K562 (cell line): ENCODE measurements at regions not wholly inside any gene's neighbourhood (a gene's known extent, or its start where the extent isn't known, plus 50 kb on each side); places are given as distances from the start of the nearest gene placed in this dataset.

Experiments used
- ATAC-seq: fragments of 200-7000 bp; cut with Tn5 transposase; 3 replicates; pipeline ENCODE4 v1.9.1; 2020; ENCODE audit warnings: moderate library complexity
- BruUV-seq: library from RNA; stranded (reverse); fragments of 400-500 nt; replicated peaks from 2 replicates; lab custom pipeline; 2021; lab: Mats Ljungman, UMichigan
- CTCF ChIA-PET: fragments of 300-600 bp; formaldehyde crosslinking; extraction: SDS; loops from one replicate; lab custom pipeline; 2021; ENCODE audit warnings: low intra/inter-chr PET ratio; lab: Yijun Ruan, JAX
- POLR2A ChIA-PET: fragments of 300-600, 350-650 bp; sonication (Branson Sonifier 250); formaldehyde crosslinking; extraction: SDS; loops from one replicate; lab custom pipeline; 2021; ENCODE audit warnings: antibody characterized with exemption, inconsistent platforms; lab: Yijun Ruan, JAX
- DNase-seq, 4 experiments: peaks; one replicate each; pipeline versions ENCODE4 v3.0.0 to v3.0.0-alpha.2; 2011 to 2018; ENCODE audit warnings: low spot score in 3 of 4, mixed read lengths in 3 of 4; ENCODE audit errors: extremely low read depth in 1 of 4
- FAIRE-seq: peaks from 2 replicates; lab custom pipeline; 2011; peaks lifted over from hg19 to GRCh38; lab: Jason Lieb, UNC
- H2AFZ ChIP-seq: 2 replicates; pipeline ENCODE4 v1.6.0; 2011; ENCODE audit warnings: low read depth, low read length, control low read depth, inconsistent platforms
- H3K27ac ChIP-seq: fragments of 200-600 bp; 3 replicates; pipeline ENCODE4 v1.8.0; 2011; ENCODE audit warnings: low read depth, mild to moderate bottlenecking, control low read depth, inconsistent platforms, low read length, moderate library complexity, mixed read lengths; ENCODE audit errors: extremely low read depth
- H3K27me3 ChIP-seq, 2 experiments: fragments of 300-600 bp in 1 of 2; 2 replicates in 1 of 2; 3 replicates in 1 of 2; pipeline versions ENCODE4 v1.6.0 to v1.8.0; 2011; ENCODE audit warnings: inconsistent platforms in 2 of 2, low read length in 2 of 2, mild to moderate bottlenecking in 1 of 2, mixed read lengths in 1 of 2, moderate library complexity in 1 of 2; ENCODE audit not compliant: control insufficient read depth in 2 of 2, insufficient read depth in 2 of 2
- H3K36me3 ChIP-seq: fragments of 300-600 bp; 3 replicates; pipeline ENCODE4 v1.8.0; 2011; ENCODE audit warnings: mild to moderate bottlenecking, low read length, inconsistent platforms; ENCODE audit not compliant: control insufficient read depth, insufficient read depth
- H3K4me1 ChIP-seq, 2 experiments: fragments of 200-600 bp in 1 of 2; replicated peaks in 1 of 2; 2 replicates in 1 of 2; 3 replicates in 1 of 2; pipeline versions ENCODE4 v1.5.1 to v1.8.0; 2011; ENCODE audit warnings: inconsistent platforms in 2 of 2, low read length in 2 of 2, mild to moderate bottlenecking in 1 of 2, mixed read lengths in 1 of 2, moderate library complexity in 1 of 2; ENCODE audit not compliant: control insufficient read depth in 2 of 2, insufficient read depth in 2 of 2
- H3K4me2 ChIP-seq: 2 replicates; pipeline ENCODE4 v1.6.1; 2011; ENCODE audit warnings: low read length, control low read depth, inconsistent platforms, mixed read lengths; ENCODE audit not compliant: insufficient read depth
- H3K4me3 ChIP-seq: fragments of 200-600 bp; sonication (generic), shearing (Covaris generic); 2 replicates; pipeline ENCODE4 v1.5.1; 2016; ENCODE audit warnings: control low read depth, inconsistent platforms
- H3K79me2 ChIP-seq: fragments of 200-600 bp; 3 replicates; pipeline ENCODE4 v1.8.0; 2011; ENCODE audit warnings: low read length, inconsistent platforms; ENCODE audit not compliant: control insufficient read depth, insufficient read depth
- H3K9ac ChIP-seq, 2 experiments: 2 replicates each; pipeline versions ENCODE4 v1.6.0 to v1.6.1; 2011; ENCODE audit warnings: low read depth in 2 of 2, low read length in 2 of 2, control low read depth in 1 of 2, inconsistent platforms in 1 of 2, mild to moderate bottlenecking in 1 of 2, mixed read lengths in 1 of 2; ENCODE audit not compliant: insufficient read depth in 1 of 2
- H3K9me1 ChIP-seq: one replicate; pipeline ENCODE4 v1.6.0; 2011; ENCODE audit warnings: inconsistent platforms, mild to moderate bottlenecking, low read length, moderate library complexity; ENCODE audit not compliant: control insufficient read depth, insufficient read depth
- H3K9me3 ChIP-seq: replicated peaks from 2 replicates; pipeline ENCODE4 v1.5.1; 2011; ENCODE audit warnings: low read depth, low read length, inconsistent platforms; ENCODE audit not compliant: control insufficient read depth, insufficient read depth
- H4K20me1 ChIP-seq: replicated peaks from 2 replicates; pipeline ENCODE4 v1.6.1; 2011; ENCODE audit warnings: low read length, inconsistent platforms, mixed read lengths; ENCODE audit not compliant: control insufficient read depth, insufficient read depth
- FOXA3 ChIP-seq, 2 experiments: fragments of 450-650 bp in 1 of 2; sonication (generic) in 1 of 2; formaldehyde crosslinking; IDR thresholded peaks in 1 of 2; conservative IDR thresholded peaks in 1 of 2; 2 replicates each; pipeline versions ENCODE4 v1.4.0 to v1.8.0; 2020 to 2022; ENCODE audit warnings: mild to moderate bottlenecking in 2 of 2, missing genetic modification reagents in 1 of 2
- MAZ ChIP-seq, 2 experiments: fragments of 450-650 bp in 1 of 2; sonication (generic) in 1 of 2; formaldehyde crosslinking; IDR thresholded peaks in 1 of 2; conservative IDR thresholded peaks in 1 of 2; 2 replicates each; pipeline versions ENCODE4 v1.4.0 to v1.5.0; 2020; ENCODE audit warnings: mild to moderate bottlenecking in 1 of 2, missing genetic modification reagents in 1 of 2
- NCOR1 ChIP-seq: fragments of 450-650 bp; IDR thresholded peaks from 2 replicates; pipeline ENCODE4 v1.6.1; 2016; ENCODE audit warnings: mild to moderate bottlenecking, moderate library complexity
- PURB ChIP-seq: sonication (generic); formaldehyde crosslinking; IDR thresholded peaks from 2 replicates; pipeline ENCODE4 v1.9.0; 2021; ENCODE audit warnings: low read depth, mild to moderate bottlenecking, missing genetic modification reagents
- SIN3B ChIP-seq: fragments of 450-650 bp; IDR thresholded peaks from 2 replicates; pipeline ENCODE4 v1.6.1; 2017; ENCODE audit warnings: low read depth, mild to moderate bottlenecking, moderate library complexity
- ZNF140 ChIP-seq: fragments of 250-450 bp; sonication (Bioruptor Pico); IDR thresholded peaks from 2 replicates; pipeline ENCODE4 v1.8.0; 2021; ENCODE audit warnings: moderate library complexity, mild to moderate bottlenecking, inconsistent platforms
- ZNF668 ChIP-seq: fragments of 250-450 bp; sonication (Bioruptor Pico); IDR thresholded peaks from 2 replicates; pipeline ENCODE4 v1.8.0; 2022; ENCODE audit warnings: mild to moderate bottlenecking, inconsistent platforms
- ZNF77 ChIP-seq: fragments of 250-450 bp; sonication (Bioruptor Pico); IDR thresholded peaks from 2 replicates; pipeline ENCODE4 v1.5.0; 2020
- WGBS: fragments of 100-300 bp; shearing (Covaris generic); methylation state at CpG from one replicate; pipeline ENCODE4 v1.1.6; 2016; ENCODE audit warnings: low coverage, mixed read lengths; ENCODE audit not compliant: insufficient coverage; ENCODE audit errors: missing lambda C conversion rate; 5-methylcytosine and 5-hydroxymethylcytosine counted together
- in situ Hi-C: fragments of 300-500 bp; cut with MboI; formaldehyde crosslinking; loops from 4 replicates; pipeline ENCODE4 v1.15.0; 2018; ENCODE audit warnings: inconsistent platforms, mixed read lengths
- intact Hi-C: fragments of 100-400 bp; cut with micrococcal nuclease; formaldehyde crosslinking; loops from 2 replicates; pipeline ENCODE4 v1.14.2; 2022
- TF ChIP-seq, protein P1 (sequence below): sonication (generic); formaldehyde crosslinking; IDR thresholded peaks from 2 replicates; pipeline ENCODE4 v1.8.0; 2022; ENCODE audit warnings: missing genetic modification reagents, mild to moderate bottlenecking, moderate library complexity, borderline replicate concordance
- TF ChIP-seq, protein P2 (sequence below): fragments of 450-650 bp; IDR thresholded peaks from 2 replicates; pipeline ENCODE4 v1.6.1; 2016; ENCODE audit warnings: missing biosample characterization, missing genetic modification characterization
- TF ChIP-seq, protein P3 (sequence below), 2 experiments: fragments of 450-650 bp; IDR thresholded peaks; 2 replicates each; pipeline ENCODE4 v1.6.1; 2016
- TF ChIP-seq, protein P4 (sequence below), 2 experiments: fragments of 450-650 bp in 1 of 2; sonication (generic) in 1 of 2; formaldehyde crosslinking; conservative IDR thresholded peaks; 2 replicates each; pipeline versions ENCODE4 v1.4.0 to v1.8.1; 2020 to 2022; ENCODE audit warnings: mild to moderate bottlenecking in 1 of 2, missing genetic modification reagents in 1 of 2

DNA sequence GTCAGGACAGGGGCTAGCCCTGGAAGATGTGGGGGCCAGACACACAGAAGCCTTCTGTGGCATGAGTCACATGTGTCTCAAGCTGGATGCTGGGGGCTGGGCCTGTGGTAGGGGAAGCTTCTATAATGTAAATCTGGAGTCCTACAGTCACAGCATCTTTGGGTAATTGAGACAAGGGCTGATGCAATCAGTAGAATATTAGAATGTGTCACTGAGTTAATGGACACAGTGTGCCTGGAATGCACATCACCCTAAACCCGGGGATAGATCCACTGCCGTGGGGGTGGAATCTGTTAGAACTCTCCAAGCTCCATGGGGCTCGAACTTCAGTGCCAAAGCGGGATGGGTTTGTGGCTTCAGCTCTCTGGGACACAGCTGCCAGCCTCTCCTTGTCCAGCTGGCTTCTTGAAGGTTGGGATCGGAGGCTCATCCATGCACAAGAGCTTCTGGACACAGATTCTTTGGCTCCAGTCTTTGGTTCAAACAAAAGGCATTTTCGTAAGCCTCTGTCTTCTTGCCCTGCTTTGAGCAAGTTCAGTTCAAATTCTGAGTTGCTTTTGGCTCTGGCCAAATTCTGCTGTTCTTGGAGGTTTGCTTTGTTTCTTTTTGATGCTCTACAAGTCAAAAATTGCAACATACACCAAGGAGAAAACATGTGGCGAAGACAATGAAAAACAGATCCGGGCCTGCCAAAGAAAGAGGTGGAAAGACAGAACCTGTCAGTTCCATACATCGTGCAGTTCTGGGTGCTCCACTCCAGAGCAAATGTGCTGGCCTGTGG is 194.8 kb upstream of the ZNF32 start (continued):
- no peak for TF ChIP-seq PURB (CRISPR knock-in tag)

DNA sequence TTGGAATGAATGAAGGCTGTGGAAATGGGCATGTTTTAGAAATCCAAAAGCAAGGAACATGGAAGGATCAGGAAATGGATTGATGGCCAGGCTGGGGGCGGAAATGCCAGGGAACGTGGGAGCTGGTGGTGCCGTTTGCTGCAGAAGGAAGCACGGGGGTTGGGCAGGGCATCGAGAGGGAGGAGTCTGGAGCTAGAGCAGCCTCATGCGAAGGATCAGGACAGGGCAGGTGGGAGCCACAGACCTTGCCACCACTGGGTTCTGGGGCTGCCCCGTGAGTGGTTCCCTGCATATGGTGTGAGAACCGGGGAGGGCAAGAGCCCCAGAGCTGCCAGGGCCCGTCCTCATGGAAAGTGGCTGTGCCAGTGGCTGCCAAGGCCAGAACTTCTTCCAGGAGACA is 193.8 kb upstream of the ZNF32 start:
- Histone ChIP-seq H3K9me3 (no peaks in the 10 kb centered on the region), H3K4me2 (no peak overlapping the region), H3K9ac (0 out of 4 replicates have a peak overlapping the region, but pooled peaks of 1 of the 2 experiments have one; percentile 4), H3K79me2 (no peaks in the 10 kb centered on the region), H3K4me3 (no peak overlapping the region)
- no peak for FAIRE-seq
- CTCF ChIA-PET: no interaction called here
- 0% methylated on average over 9 of the region's 9 CpGs for WGBS
- no TSS peak for BruUV-seq
- intact Hi-C loops: no loop called here
- POLR2A ChIA-PET: no interaction called here
- TF ChIP-seq, protein P1, sequence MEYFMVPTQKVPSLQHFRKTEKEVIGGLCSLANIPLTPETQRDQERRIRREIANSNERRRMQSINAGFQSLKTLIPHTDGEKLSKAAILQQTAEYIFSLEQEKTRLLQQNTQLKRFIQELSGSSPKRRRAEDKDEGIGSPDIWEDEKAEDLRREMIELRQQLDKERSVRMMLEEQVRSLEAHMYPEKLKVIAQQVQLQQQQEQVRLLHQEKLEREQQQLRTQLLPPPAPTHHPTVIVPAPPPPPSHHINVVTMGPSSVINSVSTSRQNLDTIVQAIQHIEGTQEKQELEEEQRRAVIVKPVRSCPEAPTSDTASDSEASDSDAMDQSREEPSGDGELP (CRISPR knock-in tag): no peak
- TF ChIP-seq ZNF77 (no peak), NCOR1 (no peak), MAZ (CRISPR knock-in tag; conservative IDR thresholded peaks at IDR 0.05 in 1 of 2, IDR thresholded peaks at IDR 0.05 in 1 of 2) (no peak), ZNF668 (CRISPR knock-in tag) (no peak), ZNF140 (CRISPR knock-in tag) (no peak), SIN3B (no peak), FOXA3 (CRISPR knock-in tag; conservative IDR thresholded peaks at IDR 0.05 in 1 of 2, IDR thresholded peaks at IDR 0.05 in 1 of 2) (no peak)
- TF ChIP-seq, protein P2, sequence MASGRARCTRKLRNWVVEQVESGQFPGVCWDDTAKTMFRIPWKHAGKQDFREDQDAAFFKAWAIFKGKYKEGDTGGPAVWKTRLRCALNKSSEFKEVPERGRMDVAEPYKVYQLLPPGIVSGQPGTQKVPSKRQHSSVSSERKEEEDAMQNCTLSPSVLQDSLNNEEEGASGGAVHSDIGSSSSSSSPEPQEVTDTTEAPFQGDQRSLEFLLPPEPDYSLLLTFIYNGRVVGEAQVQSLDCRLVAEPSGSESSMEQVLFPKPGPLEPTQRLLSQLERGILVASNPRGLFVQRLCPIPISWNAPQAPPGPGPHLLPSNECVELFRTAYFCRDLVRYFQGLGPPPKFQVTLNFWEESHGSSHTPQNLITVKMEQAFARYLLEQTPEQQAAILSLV: no peak
- TF ChIP-seq, protein P3, sequence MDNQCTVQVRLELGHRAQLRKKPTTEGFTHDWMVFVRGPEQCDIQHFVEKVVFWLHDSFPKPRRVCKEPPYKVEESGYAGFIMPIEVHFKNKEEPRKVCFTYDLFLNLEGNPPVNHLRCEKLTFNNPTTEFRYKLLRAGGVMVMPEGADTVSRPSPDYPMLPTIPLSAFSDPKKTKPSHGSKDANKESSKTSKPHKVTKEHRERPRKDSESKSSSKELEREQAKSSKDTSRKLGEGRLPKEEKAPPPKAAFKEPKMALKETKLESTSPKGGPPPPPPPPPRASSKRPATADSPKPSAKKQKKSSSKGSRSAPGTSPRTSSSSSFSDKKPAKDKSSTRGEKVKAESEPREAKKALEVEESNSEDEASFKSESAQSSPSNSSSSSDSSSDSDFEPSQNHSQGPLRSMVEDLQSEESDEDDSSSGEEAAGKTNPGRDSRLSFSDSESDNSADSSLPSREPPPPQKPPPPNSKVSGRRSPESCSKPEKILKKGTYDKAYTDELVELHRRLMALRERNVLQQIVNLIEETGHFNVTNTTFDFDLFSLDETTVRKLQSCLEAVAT (IDR thresholded peaks at IDR 0.05): no peak
- TF ChIP-seq, protein P4, sequence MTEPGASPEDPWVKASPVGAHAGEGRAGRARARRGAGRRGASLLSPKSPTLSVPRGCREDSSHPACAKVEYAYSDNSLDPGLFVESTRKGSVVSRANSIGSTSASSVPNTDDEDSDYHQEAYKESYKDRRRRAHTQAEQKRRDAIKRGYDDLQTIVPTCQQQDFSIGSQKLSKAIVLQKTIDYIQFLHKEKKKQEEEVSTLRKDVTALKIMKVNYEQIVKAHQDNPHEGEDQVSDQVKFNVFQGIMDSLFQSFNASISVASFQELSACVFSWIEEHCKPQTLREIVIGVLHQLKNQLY (CRISPR knock-in tag; conservative IDR thresholded peaks at IDR 0.05): no peak
- TF ChIP-seq, all 486 proteins: peak for 0
- DNase-seq (no peak), ATAC-seq (no peak)
- H3K27me3 ChIP-seq: peaks cover 0 to 10% of the 10 kb centered on the region in 2 experiments; a peak in 1 of 5 replicates
- no peaks in the 10 kb centered on the region for H3K9me1 ChIP-seq
- H3K4me1 ChIP-seq: no peaks in the 10 kb centered on the region
- no peaks in the 10 kb centered on the region for H3K36me3 ChIP-seq
- no peaks in the 10 kb centered on the region for H4K20me1 ChIP-seq
- H3K27ac ChIP-seq: no peak overlapping the region
- in situ Hi-C loops: no loop called here
- H2AFZ ChIP-seq: no peak overlapping the region
